Retina (tissue), 1 donor: ENCODE measurements at regions not wholly inside any gene's neighbourhood (a gene's known extent, or its start where the extent isn't known, plus 50 kb on each side); places are given as distances from the start of the nearest gene placed in this dataset.

ENCODE experiments used
- DNase-seq: peaks from one replicate; pipeline ENCODE4 v3.0.0-alpha.2; 2016

DNA sequence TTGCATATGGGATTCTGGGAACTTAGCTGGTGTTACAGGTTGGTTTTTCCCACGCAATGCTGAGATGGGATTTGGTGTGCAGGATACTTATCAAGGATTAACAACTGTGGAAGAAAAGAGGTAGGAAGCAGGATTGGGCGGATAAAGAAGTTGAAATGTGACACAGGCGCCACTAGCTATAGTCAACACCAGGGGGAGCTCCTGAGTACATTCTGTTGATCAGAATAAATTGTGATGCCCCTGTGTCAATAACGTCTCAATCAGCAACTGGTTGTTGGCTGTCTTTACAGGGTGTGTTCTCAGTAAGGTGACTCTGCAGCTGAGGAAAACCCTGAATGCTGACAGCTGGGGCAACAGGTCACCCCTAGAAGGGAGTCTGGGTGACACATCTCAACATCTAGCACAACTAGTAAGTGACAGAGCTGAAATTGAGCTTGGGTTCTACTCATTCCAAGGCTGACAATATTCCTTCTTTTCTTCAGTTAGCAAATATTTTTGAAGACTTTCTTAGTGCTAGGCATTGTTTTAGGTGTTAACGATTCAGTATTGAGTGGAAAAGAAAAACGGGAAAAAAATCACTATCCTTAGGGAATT lies 143.0 kb downstream of the ARL6IP6 start:
- DNase-seq, result no peak

DNA sequence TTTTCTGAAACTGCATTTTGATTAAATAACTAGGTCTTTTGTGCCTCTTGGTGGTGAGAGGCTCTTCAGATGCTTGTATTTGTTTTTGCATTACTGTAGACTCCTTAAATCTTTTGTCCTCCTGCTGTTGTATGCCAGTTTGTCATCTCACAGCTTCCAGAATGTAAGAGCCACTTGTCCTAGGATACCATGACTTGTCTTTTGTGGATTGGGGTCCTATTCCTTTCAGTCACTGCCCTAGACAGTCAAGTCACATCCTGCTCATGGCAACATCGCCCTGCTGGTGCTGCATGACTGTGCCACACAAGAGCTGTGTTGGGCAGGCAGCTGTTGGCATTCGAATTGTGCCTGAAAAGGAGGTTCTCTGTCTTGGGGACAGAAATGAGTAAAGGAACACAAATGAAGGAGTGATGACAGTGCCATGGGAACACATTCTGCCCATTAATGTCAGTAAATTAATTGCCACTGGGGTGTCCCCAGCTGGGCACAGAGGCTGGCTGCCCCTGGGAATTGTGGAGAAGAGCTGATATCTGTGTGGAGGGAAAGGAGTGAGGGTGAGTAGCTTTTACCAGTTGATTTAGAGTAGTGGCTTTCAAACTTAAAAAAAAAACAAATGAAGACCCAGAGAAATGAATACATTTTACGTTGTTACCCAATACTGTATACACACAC lies 140.3 kb downstream of the ARL6IP6 start:
- DNase-seq, result no peak

DNA sequence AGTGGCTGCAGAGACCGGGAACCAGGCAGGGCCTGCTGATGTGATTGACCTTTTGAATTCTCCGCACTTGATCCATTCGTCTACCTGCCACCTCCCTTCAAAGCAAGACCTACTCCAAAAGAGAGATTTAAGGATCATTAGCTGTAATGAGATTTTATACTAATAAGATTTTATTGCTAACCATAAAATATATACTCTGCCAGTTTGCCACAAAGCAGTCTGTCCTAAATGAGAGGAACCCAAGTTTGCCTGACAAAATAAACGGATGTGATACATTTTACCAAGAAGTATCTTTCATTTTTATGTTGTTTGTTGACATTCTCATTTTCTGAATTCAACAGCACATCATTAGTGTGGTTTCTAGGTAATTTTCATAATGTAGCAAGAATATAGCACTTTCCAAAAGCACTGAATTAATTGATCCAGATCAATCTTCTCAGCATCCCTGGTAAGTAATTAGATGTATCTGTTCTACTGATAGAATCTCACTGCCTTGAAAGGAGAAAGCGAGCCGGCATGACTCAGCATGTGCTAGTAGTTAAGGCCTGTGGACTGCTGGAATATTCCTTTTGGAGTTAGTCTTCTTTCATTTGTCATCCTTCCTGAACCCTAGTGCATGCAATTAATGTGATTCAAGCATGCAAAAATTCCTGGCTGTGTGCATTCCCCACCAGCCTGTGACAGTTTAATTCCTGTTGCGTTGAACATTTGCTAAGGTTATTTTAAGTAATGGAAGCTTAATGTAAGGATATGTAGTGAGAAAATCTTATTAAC lies 128.5 kb downstream of the ARL6IP6 start:
- DNase-seq, result no peak

DNA sequence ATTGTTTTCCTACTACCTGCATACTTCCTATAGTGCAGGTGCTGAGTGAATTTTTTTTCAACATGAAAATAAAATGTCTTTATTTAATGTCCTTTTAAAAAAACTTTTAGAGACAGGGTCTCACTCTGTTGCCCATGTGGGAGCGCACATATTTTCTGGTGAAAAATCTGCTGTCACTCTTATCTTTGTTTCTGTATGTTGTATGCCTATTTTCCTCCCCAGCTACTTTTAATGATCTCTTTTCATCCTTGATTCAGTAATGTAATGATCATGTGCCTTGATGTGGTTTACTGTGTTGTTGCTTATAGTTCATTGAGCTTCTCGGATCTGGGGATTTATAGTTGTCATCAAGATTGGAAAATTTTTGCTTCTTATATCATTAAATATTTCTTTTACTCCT lies 117.3 kb downstream of the ARL6IP6 start:
- DNase-seq, result no peak

DNA sequence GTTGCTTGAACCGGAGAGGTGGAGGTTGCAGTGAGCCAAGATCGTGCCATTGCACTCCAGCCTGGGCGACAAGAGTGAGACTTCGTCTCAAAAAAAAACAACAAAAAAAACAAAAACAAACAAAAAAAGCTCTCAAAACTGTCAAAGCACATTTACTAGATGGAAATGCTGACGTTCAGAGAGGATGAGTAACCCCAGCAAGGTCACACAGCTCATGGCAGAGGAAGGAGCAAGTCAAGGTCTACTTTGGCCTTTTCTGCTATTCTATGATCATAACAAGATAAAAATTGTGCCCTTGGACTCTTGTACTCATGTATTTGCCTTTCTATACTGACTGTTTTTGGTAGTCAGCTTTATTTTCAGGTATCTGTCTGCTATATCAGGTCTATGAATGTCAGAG lies 109.5 kb downstream of the ARL6IP6 start:
- no peak for DNase-seq

DNA sequence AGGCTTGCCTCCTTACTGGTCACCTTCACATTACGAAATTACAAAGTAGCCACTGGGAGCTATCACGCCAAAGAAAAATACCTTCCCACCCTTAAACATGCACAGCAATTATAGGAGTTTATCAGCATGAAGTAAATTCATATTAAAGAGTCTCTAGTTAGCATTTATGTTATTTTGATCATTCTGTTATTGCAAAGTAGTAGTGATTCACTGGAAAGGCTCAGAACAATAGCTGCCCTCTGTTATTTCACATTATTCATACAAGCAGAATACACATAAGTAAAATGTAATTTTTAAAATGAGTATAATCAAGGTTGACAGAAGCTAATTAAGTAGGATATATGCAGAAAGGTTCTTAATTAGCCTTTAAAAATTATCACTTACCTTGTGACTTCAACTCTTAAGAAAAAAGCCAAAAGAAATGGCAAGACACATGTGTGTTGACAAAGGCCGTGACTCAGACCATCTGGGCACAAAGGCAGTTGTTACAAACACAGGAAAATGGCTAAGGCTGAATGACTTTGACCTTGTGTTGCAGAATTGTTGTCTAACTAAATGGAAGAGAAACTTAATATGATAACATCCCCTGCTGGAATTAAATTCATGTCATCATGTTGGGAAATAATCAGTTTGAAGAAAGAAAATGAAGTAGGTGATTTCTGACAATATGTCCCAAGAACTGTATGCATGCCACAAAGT lies 108.3 kb downstream of the ARL6IP6 start:
- DNase-seq, result no peak

DNA sequence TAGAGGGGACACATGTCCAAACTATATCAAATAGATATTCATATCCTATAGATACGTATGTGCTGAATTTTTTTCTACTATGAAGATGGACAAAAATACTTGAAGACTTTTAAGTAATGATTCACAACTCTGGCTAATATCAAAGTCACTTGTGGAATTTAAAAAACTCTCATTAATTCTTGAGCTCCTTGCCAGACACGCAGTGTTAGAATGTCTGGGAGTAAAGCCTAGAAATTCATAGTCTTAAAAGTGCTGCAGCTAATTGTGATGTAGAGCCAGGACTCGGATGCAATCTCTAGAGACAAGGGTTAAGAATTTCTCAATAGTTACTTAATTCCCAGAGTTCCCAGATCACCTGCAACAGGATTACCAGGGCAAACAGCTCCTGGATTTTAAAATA lies 107.4 kb downstream of the ARL6IP6 start:
- no peak for DNase-seq

DNA sequence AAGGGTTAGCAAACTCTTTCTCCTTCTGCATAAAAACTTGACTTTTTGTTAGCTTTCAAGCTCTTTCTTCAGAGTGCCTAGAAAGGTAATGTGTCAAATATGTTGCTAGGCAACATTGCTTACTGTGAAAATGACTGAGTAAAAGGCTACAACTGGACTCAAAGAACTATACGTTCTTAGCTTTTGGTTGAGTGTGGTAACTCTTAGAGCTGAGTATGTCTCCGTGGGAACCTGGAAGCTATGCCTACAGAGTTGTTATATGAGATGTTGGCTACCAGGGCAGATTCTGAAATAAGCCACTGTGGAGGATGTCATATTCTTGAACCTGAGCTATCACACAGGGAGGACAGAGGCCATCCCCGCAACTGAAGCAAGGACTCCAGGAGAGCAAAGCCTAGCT lies 105.5 kb downstream of the ARL6IP6 start:
- no peak for DNase-seq

DNA sequence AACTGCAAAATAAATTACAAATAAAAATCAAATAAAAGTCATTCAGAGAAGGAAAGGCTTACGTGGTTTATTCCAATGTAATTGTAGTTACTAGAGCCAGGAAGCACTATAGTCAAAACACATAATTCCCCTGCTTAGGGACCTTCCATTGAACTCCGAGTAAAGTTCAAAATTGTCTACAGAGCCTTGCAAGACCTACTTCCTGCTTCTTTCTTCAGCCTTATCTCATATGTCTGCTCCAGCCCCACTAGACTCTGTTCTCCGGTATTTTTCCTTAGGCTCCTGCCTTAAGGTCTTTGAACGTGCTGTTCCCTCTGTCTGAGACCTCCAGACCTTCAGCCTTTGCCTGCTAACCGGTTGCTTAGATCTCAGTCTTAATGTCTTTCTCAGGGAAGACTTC lies 104.3 kb downstream of the ARL6IP6 start:
- DNase-seq, result no peak

DNA sequence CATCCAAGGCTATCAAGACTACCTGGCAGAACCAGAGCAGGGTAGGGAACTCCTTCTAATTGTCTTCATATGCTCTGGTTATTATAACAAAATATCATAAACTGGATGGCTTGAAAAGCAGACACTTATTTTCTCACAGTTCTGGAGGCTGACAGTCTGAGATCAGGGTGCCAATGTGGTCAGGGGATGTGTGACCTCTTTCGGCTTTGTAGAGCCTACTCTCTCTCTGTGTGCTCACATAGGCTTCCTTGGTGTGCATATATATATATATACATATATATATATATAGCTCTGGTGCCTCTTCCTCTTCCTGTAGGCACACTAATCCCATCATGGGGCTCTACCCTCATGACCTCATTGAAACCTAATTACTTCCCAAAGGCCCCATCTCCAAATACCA lies 101.6 kb downstream of the ARL6IP6 start:
- DNase-seq, result no peak

DNA sequence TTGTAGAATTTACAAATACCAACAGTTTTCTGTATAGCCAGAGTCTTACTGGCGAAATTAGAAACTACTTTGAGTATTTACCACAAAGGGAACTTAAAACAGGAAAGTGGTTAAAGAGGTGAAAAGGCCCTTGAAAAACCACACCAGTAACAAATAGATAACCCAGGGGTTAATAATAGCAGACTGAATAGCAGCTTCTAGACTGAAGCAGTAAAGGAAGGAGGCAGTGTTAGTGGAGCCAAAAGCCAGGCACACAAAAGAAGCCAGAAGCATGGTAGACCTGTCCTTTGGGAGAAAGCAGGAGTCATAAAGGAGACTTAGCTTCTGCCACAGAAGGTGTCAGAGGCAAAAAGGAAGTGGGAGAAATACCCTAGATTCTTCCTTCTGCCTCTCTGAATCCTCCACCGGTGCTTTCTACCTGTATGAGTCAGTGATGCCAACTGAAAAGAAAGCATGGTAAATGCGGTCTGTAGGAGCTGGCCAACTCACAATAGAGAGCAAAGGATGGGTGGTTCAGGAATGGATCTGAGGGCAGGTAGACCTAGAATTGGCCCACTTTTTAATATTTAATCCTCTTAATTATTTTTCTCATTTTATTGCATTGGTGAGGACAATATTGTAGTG lies 97.3 kb downstream of the ARL6IP6 start:
- no peak for DNase-seq

DNA sequence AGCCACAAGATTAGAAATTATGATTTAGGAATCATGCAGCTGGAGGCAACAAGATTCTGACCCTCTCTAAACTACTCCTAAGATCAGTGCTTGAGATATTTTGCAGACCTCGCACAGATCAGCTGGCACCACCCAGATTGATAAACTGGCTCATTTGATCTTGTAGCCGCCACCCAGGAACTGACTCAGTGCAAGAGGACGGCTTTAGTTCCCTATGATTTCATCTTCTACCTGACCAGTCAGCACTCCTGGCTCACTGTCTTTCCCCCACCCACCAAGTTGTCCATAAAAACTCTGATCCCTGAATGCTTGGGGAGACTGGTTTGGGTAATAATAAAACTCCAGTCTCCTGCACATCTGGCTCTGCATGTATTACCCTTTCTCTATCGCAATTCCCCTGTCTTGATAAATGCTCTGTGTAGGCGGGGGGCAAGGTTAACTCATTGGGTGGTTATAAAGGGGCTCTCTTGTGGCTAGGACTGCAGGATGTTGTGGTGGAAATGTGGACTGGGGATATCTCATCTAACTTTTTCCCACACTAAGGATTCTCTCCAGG lies 96.1 kb downstream of the ARL6IP6 start:
- no peak for DNase-seq

DNA sequence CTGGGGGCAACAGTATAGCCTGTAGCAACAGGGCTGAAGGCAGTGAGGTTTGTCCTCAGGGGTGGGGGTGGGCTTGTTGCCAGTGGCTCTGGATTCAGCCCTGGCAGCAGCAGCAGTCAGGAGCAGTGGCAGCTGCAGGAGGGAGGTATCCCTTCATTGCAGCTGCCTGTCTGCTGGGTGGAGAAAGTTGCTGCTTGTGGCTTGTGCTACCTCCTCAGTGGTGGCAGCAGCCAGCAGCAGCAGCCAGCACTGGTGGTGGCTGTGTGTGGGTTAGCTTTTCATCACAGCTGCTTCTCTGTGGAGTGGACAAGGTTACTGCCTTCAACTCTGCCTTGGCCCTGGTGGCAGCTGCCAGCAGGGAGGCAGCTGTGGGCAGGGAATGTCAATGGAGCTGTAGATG lies 94.9 kb downstream of the ARL6IP6 start:
- DNase-seq, result no peak
